ENCODE measurements at regions not wholly inside any gene's neighbourhood (a gene's known extent, or its start where the extent isn't known, plus 50 kb on each side); places are given as distances from the start of the nearest gene placed in this dataset.
A peak's percentile ranks its signal among the peaks of the same experiment; 100 is the strongest.
"Not testable (repeated sequence)": the region's sequence is repeated elsewhere in the genome, so short reads cannot be mapped to it uniquely, and the experiment has no call there.

DNA sequence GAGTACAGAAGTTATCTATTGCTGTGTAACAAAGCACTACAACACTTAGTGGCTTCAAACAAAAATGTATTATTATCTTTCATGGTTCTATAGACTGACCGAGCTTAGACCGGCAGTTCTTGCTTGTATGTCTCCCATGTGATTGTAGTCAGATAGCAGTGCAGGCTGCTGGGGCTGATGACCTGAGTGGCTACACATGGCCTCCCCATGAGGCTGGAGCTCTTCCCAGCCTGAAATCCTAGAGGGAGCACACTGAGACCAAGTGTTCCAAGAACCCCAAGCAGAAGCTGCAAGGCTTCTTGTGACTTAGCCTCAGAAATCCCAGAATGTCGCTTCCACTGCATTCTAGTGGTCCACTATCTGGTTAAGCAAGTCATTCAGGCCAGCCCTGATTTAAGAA, 141.2 kb upstream of the TLE3 start:
- Mint-ChIP-seq H3K36me3 (no peaks in the 10 kb centered on the region), H3K9me3 (no peaks in the 10 kb centered on the region), H3K4me1 (peaks cover 30% of the 10 kb centered on the region), H3K27ac (no peak overlapping the region), H3K4me3 (no peak overlapping the region)
- ATAC-seq (no peak), DNase-seq (ENCODE audit: low spot score in 2 of 2) (no peak)

DNA sequence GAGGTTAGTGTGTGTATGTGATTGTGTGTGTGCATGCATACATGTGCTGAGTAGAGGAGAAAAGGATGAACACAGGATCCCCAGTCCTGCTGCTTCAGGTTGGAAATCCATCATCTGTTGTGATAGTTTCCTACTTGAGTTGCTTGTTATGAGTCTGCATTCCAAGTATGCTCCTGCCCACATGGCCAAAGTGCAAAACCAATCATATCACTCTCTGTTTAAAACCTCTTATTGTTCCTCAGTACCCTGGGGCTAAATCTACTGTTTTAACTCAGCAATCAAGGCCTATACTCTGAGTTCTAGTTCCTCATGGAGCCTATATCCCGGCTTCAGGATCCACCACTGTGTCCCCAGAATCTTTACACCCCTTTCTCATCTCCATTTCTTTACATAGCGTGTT, 139.9 kb upstream of the TLE3 start:
- H3K4me1 Mint-ChIP-seq: peaks cover 24% of the 10 kb centered on the region
- no peaks in the 10 kb centered on the region for H3K9me3 Mint-ChIP-seq
- DNase-seq (ENCODE audit: low spot score in 2 of 2): no peak
- H3K4me3 Mint-ChIP-seq: no peak overlapping the region
- no peaks in the 10 kb centered on the region for H3K36me3 Mint-ChIP-seq
- no peak for ATAC-seq
- H3K27ac Mint-ChIP-seq: no peak overlapping the region

DNA sequence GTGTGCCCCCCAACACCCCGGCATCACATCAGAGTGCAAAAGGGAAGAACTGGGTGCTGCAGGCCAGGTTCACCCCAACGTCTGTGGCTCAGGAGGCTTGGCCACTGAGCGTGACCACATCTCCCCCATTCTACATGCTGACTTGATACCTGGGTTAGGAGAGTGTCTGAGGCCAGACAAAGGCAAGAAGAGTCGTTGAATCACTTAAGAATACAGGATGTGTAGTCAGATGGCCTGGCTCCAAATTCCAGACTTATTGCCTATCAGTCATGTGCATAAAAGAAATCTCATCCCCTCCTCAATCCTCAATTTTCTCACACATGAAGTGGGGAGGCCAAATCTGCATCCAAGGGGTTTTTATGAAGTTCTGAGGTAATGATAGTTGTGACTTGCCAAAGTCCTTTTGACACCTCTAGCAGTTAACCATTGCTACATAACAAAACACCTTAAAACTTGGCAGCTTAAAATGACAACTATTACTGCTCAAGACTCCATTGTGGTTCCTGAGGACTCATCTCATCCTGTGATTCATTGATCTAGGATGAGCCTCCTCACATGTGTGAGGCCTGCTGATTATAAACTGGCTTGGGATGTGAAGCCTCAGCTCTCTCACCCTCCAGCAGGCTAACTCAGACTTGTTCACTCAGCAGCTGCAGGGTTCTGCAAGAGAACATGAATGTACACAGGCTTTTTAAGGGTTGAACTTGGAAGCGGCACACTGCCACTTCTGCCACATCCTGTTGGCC, 138.8 kb upstream of the TLE3 start:
- H3K27ac Mint-ChIP-seq: no peak overlapping the region
- no peak overlapping the region for H3K4me3 Mint-ChIP-seq
- H3K9me3 Mint-ChIP-seq: peaks cover 8% of the 10 kb centered on the region
- DNase-seq (ENCODE audit: low spot score in 2 of 2): no peak
- H3K36me3 Mint-ChIP-seq: no peaks in the 10 kb centered on the region
- ATAC-seq: peak; percentile 89
- peaks cover 21% of the 10 kb centered on the region for H3K4me1 Mint-ChIP-seq

- Mint-ChIP-seq H3K4me1 (peaks cover 16% of the 10 kb centered on the region), H3K9me3 (peaks cover 13% of the 10 kb centered on the region), H3K4me3 (no peak overlapping the region), H3K36me3 (no peaks in the 10 kb centered on the region), H3K27ac (no peak overlapping the region)
- no peak for DNase-seq (ENCODE audit: low spot score in 2 of 2)
- no peak for ATAC-seq
These were observed 137.6 kb upstream of the TLE3 start for GRCh38 chr15:70235347-70235746.

GRCh38 chr15:70234256-70234905, 136.7 kb upstream of the TLE3 start:
- ATAC-seq (no peak), DNase-seq (ENCODE audit: low spot score in 2 of 2) (no peak)
- Mint-ChIP-seq H3K9me3 (peaks cover 20% of the 10 kb centered on the region), H3K4me1 (peaks cover 13% of the 10 kb centered on the region), H3K27ac (no peak overlapping the region), H3K36me3 (no peaks in the 10 kb centered on the region), H3K4me3 (no peak overlapping the region)

DNA sequence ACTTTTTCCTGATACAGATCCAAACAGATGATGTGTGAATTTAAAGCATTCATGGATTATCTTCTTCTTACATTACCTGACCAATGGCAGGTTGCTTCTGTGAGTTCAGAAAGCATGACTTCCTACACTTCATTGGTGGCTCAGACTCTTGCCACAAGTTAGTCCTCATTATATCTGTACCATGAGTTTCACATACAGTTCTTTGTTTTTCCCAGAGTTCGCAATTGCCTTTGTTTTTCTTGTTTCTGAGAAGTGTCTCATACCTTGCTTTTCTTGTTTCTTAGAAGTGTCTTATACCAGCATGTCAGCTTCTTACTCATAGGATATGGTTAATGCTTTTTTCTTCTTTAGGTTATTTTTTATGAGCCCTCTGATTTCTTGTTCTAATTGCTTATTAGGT, 133.8 kb upstream of the TLE3 start:
- H3K4me1 Mint-ChIP-seq: no peaks in the 10 kb centered on the region
- no peak overlapping the region for H3K27ac Mint-ChIP-seq
- DNase-seq (ENCODE audit: low spot score in 2 of 2) (no peak), ATAC-seq (peak; percentile 57)
- no peak overlapping the region for H3K4me3 Mint-ChIP-seq
- peaks cover 21% of the 10 kb centered on the region for H3K9me3 Mint-ChIP-seq
- no peaks in the 10 kb centered on the region for H3K36me3 Mint-ChIP-seq

DNA sequence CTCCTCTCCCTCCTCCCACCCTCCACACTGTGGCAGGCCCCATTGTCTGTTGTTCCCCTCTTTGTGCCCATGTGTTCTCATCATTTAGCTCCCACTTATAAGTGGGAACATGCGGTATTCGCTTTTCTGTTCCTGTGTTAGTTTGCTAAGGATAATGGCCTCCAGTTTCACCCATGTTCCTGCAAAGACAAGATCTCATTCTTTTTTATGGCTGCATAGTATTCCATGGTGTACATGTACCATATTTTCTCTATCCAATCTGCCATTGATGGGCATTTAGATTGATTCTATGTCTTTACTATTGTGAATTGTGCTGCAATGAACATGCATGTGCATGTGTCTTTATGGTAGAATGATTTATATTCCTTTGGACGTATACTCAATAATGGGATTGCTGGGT, 130.2 kb upstream of the TLE3 start:
- not testable (repeated sequence) for H3K4me3 Mint-ChIP-seq; DNase-seq (ENCODE audit: low spot score in 2 of 2); H3K27ac Mint-ChIP-seq; H3K4me1 Mint-ChIP-seq; ATAC-seq; H3K36me3 Mint-ChIP-seq
- H3K9me3 Mint-ChIP-seq: peaks cover 21% of the 10 kb centered on the region

DNA sequence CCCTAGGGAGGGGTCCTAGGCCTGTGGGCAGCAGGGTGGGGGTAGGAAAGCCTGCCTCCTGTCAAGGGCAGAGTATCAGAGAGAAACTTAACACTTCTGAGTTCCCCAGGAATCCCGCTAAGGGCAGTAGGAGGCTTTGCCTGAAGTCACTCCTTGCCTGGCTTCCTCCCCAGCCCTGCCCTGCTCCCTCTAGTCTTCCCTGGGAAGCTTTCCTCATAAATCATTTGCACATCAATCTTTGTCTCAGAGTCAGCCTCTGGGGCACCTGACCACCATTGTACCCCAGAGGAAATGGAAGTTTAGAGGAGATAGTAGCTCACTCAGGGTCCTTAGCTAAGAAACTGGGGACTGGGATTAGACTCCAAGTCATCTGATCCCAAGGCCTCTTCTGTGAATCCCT, 129.4 kb upstream of the TLE3 start:
- ATAC-seq: no peak
- DNase-seq (ENCODE audit: low spot score in 2 of 2): no peak
- H3K27ac Mint-ChIP-seq: no peak overlapping the region
- H3K36me3 Mint-ChIP-seq: no peaks in the 10 kb centered on the region
- no peak overlapping the region for H3K4me3 Mint-ChIP-seq
- H3K4me1 Mint-ChIP-seq: peaks cover 11% of the 10 kb centered on the region
- peaks cover 19% of the 10 kb centered on the region for H3K9me3 Mint-ChIP-seq

DNA sequence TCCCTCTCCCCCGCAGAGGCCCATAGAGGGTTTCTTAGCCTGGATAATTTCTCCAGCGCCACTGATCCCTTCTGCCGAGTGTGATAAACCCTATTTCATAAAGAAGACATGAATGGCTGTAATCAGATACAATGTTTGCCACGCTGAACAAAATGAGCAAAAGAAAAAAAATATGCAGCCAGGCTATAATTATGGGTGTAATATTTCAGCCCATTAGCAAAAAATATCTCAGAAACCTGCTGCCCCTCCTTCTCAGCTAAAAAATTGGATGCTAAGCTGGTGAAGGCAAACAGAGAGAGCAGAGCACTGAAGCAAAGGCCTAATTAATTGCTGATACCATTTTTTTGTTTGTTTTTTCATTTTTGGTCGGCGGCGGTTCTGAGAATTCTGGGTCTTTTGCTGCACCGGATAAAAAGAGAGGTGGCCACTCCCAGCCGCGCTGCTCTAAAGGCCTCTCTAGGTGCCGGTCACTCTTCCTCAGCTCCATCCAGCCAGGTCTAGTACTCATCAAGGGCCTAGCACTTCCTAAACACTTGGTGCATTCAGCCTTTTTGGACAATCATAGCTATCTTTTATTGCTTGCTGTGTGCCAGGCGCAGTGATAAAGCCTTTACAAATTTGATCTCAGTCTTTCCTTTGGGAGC, 128.7 kb upstream of the TLE3 start:
- Mint-ChIP-seq H3K9me3 (peaks cover 12% of the 10 kb centered on the region), H3K27ac (no peak overlapping the region), H3K4me3 (no peak overlapping the region)

DNA sequence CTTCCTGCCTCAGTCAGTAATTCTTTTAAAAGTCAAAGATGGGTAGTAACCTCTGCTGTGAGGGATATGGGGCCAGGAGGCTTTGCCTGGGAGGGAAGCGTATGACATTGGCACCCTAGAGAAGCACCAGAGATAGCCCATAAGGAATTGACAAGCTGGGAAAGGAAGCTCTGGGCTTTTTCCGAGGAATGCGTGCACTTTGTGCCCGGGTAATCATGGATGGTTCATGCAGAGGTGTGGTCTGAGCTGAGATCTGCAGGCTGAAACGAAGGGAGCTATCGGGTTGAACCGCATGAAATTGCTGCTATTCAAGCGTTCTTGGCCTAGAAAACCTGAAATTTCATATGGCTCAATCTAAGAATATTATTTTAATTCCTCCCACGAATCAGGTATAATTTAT, 127.7 kb upstream of the TLE3 start:
- Mint-ChIP-seq H3K27ac (no peak overlapping the region), H3K4me3 (no peak overlapping the region), H3K36me3 (no peaks in the 10 kb centered on the region), H3K9me3 (peaks cover 8% of the 10 kb centered on the region), H3K4me1 (peaks cover 11% of the 10 kb centered on the region)
- no peak for DNase-seq (ENCODE audit: low spot score in 2 of 2)
- ATAC-seq: no peak

More for the DNA sequence above, 128.7 kb upstream of the TLE3 start:
- Mint-ChIP-seq H3K36me3 (no peaks in the 10 kb centered on the region), H3K4me1 (peaks cover 11% of the 10 kb centered on the region)
- DNase-seq (ENCODE audit: low spot score in 2 of 2) (no peak), ATAC-seq (no peak)

DNA sequence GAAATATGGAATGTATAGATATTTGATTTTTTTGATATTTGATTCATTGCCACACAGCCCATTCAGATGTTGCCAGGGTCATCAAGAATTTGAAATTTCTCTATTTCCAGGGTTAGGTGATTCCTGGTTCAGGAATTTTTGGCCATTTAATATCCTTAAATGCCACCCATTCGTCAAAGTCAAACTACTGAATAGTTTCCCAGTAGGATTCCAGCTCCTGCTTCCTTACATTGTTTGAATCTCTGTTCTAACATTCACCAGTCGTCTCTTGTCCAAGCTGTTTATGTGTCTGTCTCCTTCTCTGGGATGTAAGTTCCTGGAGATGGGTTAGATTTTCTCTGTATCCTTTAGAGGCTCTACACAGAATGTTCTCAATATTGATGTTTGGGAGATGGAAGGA, 124.9 kb upstream of the TLE3 start:
- no peak overlapping the region for H3K4me3 Mint-ChIP-seq
- H3K36me3 Mint-ChIP-seq: no peaks in the 10 kb centered on the region
- no peak for ATAC-seq
- H3K9me3 Mint-ChIP-seq: no peaks in the 10 kb centered on the region
- no peak overlapping the region for H3K27ac Mint-ChIP-seq
- DNase-seq (ENCODE audit: low spot score in 2 of 2): no peak
- peaks cover 11% of the 10 kb centered on the region for H3K4me1 Mint-ChIP-seq

DNA sequence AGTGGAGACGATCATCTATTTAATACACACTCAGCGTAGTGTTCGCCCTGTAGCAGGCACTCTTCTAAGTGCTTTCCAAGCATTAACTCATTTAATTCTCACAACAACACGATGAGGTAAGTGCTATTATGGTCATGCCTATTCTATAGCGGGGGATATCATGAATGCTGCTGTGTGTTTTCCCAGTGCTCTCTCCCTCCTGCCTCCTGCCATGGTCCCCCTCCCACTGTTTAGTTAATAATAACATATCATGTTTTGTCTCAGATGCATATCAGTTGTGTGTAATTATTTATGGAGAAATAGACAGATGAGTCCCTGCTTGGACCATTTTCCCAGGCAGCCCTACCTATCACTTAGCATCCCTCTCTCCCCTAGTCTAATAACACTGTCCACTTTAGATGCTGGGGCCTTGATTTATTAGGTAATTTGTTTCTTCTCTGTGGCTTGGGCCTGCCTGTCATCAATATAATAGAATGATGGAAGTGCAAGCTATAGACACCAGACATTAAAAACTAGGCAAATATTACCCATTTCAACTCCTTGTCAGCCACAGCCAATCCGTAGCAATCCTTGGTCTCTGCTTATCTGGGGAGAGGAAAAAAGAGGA, 122.9 kb upstream of the TLE3 start:
- DNase-seq (ENCODE audit: low spot score in 2 of 2): no peak
- Mint-ChIP-seq H3K27ac (no peak overlapping the region), H3K4me1 (peaks cover 11% of the 10 kb centered on the region), H3K36me3 (no peaks in the 10 kb centered on the region), H3K4me3 (no peak overlapping the region), H3K9me3 (no peaks in the 10 kb centered on the region)
- ATAC-seq: no peak

GRCh38 chr15:70219966-70220365, 122.2 kb upstream of the TLE3 start:
- H3K9me3 Mint-ChIP-seq: no peaks in the 10 kb centered on the region
- peaks cover 11% of the 10 kb centered on the region for H3K4me1 Mint-ChIP-seq
- DNase-seq (ENCODE audit: low spot score in 2 of 2) (no peak), ATAC-seq (no peak)
- no peak overlapping the region for H3K4me3 Mint-ChIP-seq
- H3K36me3 Mint-ChIP-seq: no peaks in the 10 kb centered on the region
- H3K27ac Mint-ChIP-seq: no peak overlapping the region

- Mint-ChIP-seq H3K9me3 (no peaks in the 10 kb centered on the region), H3K27ac (no peak overlapping the region), H3K4me1 (peaks cover 11% of the 10 kb centered on the region), H3K4me3 (no peak overlapping the region), H3K36me3 (no peaks in the 10 kb centered on the region)
- no peak for DNase-seq (ENCODE audit: low spot score in 2 of 2)
- ATAC-seq: no peak
These were observed 121.7 kb upstream of the TLE3 start for GRCh38 chr15:70219256-70219895.
